Activated CD4-positive, alpha-beta T cell treated with anti-CD3 and anti-CD28 coated beads for 24 hours (primary cell): ENCODE measurements at regions not wholly inside any gene's neighbourhood (a gene's known extent, or its start where the extent isn't known, plus 50 kb on each side); places are given as distances from the start of the nearest gene placed in this dataset.

Source experiments
- DNase-seq, 2 donors: peaks; one replicate each; pipeline ENCODE4 v3.0.0-alpha.2; 2020; ENCODE audit warnings: low read depth in 2 of 2

DNA sequence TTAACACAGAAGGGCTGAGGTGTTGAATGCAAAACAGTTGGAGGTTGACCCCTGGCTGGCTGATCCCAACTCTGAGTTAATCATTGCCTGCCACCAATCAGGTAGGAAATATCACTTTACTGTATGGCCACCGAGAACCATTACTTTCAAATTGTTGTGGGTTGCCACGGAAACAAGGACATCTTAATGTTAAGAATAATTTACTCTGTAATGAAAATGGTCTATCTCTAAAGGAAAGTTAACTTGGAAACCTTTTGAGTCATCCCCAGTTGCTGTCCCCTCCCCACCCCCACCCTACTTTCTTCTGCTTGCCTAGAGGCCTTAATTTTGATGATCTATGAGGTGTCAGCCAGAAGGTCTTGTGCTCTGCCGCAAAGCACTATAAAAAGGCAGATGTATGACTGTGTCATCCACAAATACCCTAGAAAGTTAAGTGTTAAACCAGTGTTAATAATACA, 78.7 kb upstream of the SNRK start:
- no peak for DNase-seq

- no peak for DNase-seq
These were observed 79.7 kb upstream of the SNRK start for GRCh38 chr3:43206632-43207031.

DNA sequence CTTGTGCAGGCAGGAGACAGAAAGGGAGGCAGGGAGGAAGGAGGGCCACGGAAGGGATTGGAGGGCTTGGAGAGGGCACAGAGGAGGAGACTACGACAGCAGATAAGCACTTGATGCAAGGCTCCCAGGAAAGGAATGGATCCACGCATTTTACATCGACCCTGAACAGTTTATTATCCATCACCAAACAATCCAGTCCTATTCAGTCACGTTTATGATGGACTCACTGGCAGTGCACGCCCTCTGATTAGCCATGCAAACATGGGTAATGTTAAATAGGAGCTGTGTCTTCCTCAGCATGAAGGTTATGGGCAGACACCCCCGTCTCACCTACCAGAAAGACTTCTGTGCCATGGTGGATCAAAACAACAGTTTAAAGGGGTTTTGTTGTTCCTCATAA, 80.2 kb upstream of the SNRK start:
- no peak for DNase-seq

- DNase-seq, result no peak
These were observed 83.3 kb upstream of the SNRK start for GRCh38 chr3:43203022-43203421.

- no peak for DNase-seq
These were observed 84.8 kb upstream of the SNRK start for GRCh38 chr3:43201581-43201980.

DNA sequence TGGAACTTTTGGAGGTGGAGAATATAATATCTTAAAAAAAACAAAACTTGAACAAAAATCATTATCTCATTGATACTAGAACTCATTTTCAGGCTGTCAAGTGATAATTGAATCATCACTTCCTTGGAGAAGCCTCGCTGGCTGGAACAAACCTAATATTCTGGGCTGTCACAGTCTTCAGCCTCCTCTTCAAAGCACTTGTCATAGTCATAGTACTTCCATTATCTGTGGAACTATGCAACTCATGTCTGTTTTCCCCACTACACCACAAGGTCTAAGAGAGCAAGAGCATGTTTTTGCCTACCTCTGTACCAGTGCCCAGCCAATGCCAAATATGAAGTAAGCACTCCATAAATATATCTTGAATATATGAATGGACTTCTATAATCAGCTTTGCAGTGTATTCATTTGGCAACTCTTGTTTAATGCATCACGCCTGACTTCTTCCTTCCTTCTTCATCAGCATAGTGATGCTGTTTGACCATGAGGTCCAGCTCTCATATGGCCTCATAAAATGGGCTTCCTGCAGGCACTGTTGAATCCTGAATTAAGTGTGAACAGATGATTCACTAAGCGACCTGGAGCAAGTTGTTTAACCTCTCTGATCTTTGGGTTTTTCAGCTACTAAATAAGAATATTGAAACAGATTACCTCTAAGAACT, 86.6 kb upstream of the SNRK start:
- no peak for DNase-seq

GRCh38 chr3:43198791-43199644, 87.3 kb upstream of the SNRK start:
- DNase-seq, result no peak

GRCh38 chr3:43198301-43198700, 88.0 kb upstream of the SNRK start:
- no peak for DNase-seq

DNA sequence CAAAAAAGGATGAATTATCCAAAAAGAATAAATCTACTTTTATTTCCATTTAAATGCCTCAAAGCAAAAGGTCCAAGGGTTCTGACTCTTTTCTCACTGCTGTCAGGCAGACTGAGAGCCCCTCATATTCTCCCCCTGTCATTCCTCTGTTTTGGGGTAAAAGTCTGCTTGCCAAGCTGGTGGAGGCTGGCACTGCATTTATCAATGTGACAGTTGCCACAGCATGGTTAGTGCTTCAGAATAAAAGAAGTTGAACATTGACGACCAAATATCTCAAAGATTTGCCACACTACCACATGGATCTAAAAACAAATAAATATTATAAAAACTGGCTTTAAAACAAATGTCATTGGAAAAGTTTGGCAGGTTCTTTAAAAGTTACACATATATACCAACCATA, 89.2 kb upstream of the SNRK start:
- DNase-seq, result no peak

DNA sequence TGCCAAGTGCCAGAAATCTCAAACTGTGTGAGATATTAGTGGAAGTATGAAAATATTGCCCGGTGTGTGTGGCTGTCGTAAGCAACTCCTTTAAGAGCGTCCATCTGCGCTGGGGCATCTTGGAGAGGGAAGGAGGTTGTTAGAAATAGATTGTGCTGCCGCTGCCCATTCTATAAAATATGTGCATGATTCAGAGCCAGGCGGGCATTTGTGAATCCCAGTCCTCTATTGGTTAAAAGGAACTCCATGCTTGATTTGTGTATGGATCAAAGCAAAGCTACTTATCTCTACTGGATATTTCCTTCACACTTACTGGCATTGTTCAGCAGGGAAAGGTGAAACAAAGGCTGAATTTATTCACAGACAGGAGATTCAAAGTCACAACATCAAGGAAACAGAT, 89.6 kb upstream of the SNRK start:
- no peak for DNase-seq

- DNase-seq, result no peak
These were observed 89.2 kb upstream of the POMGNT2 start for GRCh38 chr3:43195115-43195498.

- DNase-seq, result no peak
These were observed 88.7 kb upstream of the POMGNT2 start for GRCh38 chr3:43194490-43195114.

DNA sequence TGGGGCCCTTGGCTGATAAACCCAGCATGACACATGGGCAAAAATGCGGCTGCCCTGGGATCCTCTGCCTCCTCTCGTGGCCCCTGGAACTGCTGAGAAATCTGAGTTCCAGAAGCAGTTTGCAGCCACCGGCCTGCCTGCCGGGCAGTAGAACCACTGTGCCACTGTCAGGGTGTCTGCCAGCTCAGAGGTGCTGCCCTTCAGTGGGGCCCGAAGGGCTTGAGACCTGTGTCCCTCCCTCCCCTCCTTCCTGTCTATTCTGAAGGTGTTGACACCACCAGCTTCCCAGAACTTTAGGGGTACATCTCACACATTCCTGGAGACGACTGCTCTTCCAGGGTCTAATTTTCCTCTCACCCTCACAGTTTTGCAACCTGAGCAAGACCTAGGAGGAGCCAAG, 88.2 kb upstream of the POMGNT2 start:
- no peak for DNase-seq

- DNase-seq, result no peak
These were observed 86.1 kb upstream of the POMGNT2 start for GRCh38 chr3:43192028-43192427.

- DNase-seq, result no peak
These were observed 85.2 kb upstream of the POMGNT2 start for GRCh38 chr3:43191116-43191515.

- DNase-seq, result no peak
These were observed 84.8 kb upstream of the POMGNT2 start for GRCh38 chr3:43190670-43191069.

DNA sequence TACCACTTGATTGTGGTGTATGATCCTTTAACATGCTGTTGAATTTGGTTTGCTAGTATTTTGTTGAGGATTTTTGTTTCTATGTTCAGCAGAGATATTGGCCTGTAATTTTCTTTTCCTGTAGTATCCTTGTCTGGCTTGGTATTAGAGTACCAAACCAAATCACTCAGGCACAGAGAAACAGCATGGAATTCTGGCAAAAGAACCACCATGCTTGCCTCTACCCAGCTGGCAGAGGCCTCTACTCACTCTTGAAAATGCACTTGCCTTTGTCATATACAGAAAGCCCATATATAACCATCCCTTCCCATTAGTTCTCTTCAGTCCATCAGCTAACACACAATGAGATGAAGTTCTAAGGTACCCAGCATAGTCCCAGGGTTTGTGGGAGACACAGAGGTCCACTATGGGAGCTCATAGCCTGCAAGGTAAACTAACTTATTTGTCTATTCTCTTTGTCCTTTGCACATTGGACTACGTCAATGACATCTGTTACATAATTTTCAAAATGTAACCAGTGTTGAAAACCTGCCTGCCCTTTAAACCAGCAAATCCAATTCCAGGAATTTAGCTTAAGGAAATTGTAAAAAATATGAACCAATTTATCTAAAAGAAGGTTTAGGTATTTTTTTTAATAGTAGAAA, 82.1 kb upstream of the POMGNT2 start:
- no peak for DNase-seq

DNA sequence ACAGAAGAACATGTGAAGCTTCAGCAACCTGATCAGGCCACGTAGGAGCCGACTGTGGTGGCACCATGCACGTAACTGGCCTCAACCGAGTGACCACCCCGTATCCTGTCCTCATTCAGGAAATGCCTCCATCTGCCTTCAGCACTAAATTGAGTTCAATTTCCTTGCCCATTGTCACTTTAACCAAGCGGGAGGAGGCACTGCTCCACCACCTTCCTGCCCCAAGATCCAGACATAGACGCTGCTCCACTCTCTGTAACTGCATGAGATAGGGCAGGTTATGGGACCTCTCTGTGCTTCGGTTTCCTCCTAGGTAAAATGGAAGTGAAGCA, 80.1 kb upstream of the POMGNT2 start:
- DNase-seq, result no peak

DNA sequence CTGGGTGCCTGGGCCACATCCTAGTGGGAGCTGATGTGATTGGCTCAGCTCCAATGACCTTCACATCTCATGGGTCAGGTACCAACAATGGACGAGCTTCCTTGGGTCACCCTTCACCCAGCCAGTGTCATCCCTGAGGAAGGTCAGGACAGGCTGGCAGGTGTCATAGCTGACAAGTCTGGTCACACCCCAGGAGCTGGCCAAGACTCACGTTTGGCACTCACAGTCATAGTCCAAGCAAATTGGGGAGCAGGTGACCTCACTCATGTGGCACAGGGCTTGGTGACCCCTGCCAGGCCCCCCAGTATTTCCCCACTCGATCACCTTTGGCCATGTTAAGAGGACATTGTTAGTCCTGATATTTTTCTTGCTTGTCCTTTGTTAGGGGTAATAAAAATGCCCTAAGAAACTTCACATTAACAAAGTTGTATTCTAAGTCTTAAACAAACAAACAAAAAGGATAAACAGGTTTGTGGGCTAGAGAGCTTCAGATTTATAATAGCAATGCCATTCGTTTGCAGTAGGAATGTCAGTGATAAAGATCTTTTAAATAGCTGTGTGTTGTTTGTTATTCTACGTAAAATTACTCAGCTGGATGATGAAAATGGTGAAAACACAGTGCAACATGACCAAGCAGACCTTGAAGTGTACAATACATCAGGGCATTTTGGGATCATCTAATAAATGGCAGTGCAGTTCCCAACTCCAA, 79.5 kb upstream of the POMGNT2 start:
- DNase-seq, result no peak

- DNase-seq, result no peak
These were observed 77.6 kb upstream of the POMGNT2 start for GRCh38 chr3:43183456-43183855.

GRCh38 chr3:43181202-43181821, 75.4 kb upstream of the POMGNT2 start:
- peak in 1 of 2 donors; percentile 28 for DNase-seq
